H1 (cell line): ENCODE measurements at regions not wholly inside any gene's neighbourhood (a gene's known extent, or its start where the extent isn't known, plus 50 kb on each side); places are given as distances from the start of the nearest gene placed in this dataset.

Experiments
- MAX ChIP-seq: IDR thresholded peaks from 2 replicates; pipeline ENCODE4 v1.6.1; 2012; ENCODE audit warnings: inconsistent platforms

- no peak for TF ChIP-seq MAX
These were observed 125.5 kb downstream of the PALM2AKAP2 start (continued) for GRCh38 chr9:109905472-109905871.
